Sigmoid colon (tissue), 6 donors: ENCODE measurements at regions not wholly inside any gene's neighbourhood (a gene's known extent, or its start where the extent isn't known, plus 50 kb on each side); places are given as distances from the start of the nearest gene placed in this dataset.

Source experiments
- DNase-seq: peaks from one replicate; pipeline ENCODE4 v3.0.0-alpha.2; 2019
- H3K27ac ChIP-seq, 4 donors: fragments of 200-600 bp; sonication (generic); one replicate each; pipeline ENCODE4 v1.5.1; 2016 to 2019; ENCODE audit warnings: mild to moderate bottlenecking in 1 of 4
- H3K27me3 ChIP-seq, 3 donors: fragments of 200-600 bp; sonication (generic); one replicate each; pipeline ENCODE4 v1.5.1; 2019; ENCODE audit warnings: mild to moderate bottlenecking in 1 of 3
- H3K36me3 ChIP-seq, 4 donors: fragments of 200-600 bp; sonication (generic); one replicate each; pipeline ENCODE4 v1.5.1; 2016 to 2019
- H3K4me1 ChIP-seq, 4 donors: fragments of 200-600 bp; sonication (generic); one replicate each; pipeline ENCODE4 v1.5.1; 2017 to 2019
- H3K4me3 ChIP-seq, 4 donors: fragments of 200-600 bp; sonication (generic); one replicate each; pipeline ENCODE4 v1.5.1; 2017 to 2019; ENCODE audit warnings: mild to moderate bottlenecking in 2 of 4, moderate library complexity in 1 of 4
- H3K9me3 ChIP-seq, 4 donors: fragments of 200-600 bp in 3 of 4; sonication (generic) in 3 of 4; one replicate each; pipeline versions ENCODE4 v1.5.1 to v1.6.1; 2013 to 2019
- EP300 ChIP-seq, 4 donors: sonication (generic); formaldehyde crosslinking; IDR thresholded peaks; one replicate each; pipeline ENCODE4 v1.6.1; 2017; ENCODE audit warnings: antibody characterized with exemption in 4 of 4
- POLR2A ChIP-seq, 2 donors: fragments of 450-650 bp; IDR thresholded peaks; one replicate each; pipeline ENCODE4 v1.6.1; 2016; ENCODE audit warnings: antibody characterized with exemption in 2 of 2, mild to moderate bottlenecking in 2 of 2, moderate library complexity in 2 of 2
- POLR2AphosphoS5 ChIP-seq, 4 donors: sonication (generic); formaldehyde crosslinking; IDR thresholded peaks; one replicate each; pipeline ENCODE4 v1.6.1; 2017; ENCODE audit warnings: antibody characterized with exemption in 4 of 4
- WGBS, 2 donors: extraction: QIAGEN DNeasy Blood & Tissue Kit; methylation state at CpG; one replicate each; pipeline ENCODE4 v1.1.7; 2013; 5-methylcytosine and 5-hydroxymethylcytosine counted together
- intact Hi-C: fragments of 100-400 bp; cut with DNase I; formaldehyde crosslinking; loops from one replicate; pipeline ENCODE4 v1.15.1; 2023
- TF ChIP-seq, protein P1 (sequence below), 4 experiments: fragments of 450-650 bp in 3 of 4; fragments of 200-600 bp in 1 of 4; IDR thresholded peaks; one replicate each; pipeline ENCODE4 v1.5.1; 2016 to 2019; ENCODE audit warnings: antibody characterized with exemption in 4 of 4, mild to moderate bottlenecking in 3 of 4, moderate library complexity in 2 of 4
- donor health status: healthy with polysubstance abuse.
- donor health status: healthy.

DNA sequence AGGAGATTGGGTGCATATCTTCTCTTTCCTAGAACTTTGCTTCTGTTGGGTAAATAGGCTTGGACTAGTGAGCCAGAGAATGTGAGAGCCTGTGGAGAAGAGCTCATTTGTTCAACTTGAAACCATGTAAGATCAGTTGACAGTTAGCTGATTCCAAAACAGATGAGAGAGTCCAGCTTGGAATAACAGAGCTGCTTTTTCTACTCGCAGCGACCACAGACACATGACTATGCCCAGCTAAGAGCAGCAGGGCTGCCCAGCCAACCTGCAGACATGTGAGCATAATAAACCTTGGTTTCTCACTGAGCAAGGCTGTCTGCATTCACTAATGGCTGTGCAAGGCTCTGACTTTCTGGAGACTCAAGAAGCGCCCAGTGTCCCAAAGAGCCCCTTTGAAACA, 209.2 kb downstream of the C12orf75 start:
- DNase-seq, result no peak
- intact Hi-C loops, result no loop called here
- Histone ChIP-seq H3K4me3 (no peak overlapping the region), H3K27ac (no peak overlapping the region), H3K27me3 (no peaks in the 10 kb centered on the region), H3K9me3 (no peaks in the 10 kb centered on the region), H3K36me3 (no peaks in the 10 kb centered on the region), H3K4me1 (peaks cover 0 to 6% (median 0%) of the 10 kb centered on the region in 4 donors)
- TF ChIP-seq, protein P1, sequence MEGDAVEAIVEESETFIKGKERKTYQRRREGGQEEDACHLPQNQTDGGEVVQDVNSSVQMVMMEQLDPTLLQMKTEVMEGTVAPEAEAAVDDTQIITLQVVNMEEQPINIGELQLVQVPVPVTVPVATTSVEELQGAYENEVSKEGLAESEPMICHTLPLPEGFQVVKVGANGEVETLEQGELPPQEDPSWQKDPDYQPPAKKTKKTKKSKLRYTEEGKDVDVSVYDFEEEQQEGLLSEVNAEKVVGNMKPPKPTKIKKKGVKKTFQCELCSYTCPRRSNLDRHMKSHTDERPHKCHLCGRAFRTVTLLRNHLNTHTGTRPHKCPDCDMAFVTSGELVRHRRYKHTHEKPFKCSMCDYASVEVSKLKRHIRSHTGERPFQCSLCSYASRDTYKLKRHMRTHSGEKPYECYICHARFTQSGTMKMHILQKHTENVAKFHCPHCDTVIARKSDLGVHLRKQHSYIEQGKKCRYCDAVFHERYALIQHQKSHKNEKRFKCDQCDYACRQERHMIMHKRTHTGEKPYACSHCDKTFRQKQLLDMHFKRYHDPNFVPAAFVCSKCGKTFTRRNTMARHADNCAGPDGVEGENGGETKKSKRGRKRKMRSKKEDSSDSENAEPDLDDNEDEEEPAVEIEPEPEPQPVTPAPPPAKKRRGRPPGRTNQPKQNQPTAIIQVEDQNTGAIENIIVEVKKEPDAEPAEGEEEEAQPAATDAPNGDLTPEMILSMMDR (IDR thresholded peaks at IDR 0.05), result no peak
- TF ChIP-seq POLR2AphosphoS5 (IDR thresholded peaks at IDR 0.05), result no peak
- WGBS, 2 donors, result 67 to 81% methylated on average over 3 of the region's 3 CpGs

DNA sequence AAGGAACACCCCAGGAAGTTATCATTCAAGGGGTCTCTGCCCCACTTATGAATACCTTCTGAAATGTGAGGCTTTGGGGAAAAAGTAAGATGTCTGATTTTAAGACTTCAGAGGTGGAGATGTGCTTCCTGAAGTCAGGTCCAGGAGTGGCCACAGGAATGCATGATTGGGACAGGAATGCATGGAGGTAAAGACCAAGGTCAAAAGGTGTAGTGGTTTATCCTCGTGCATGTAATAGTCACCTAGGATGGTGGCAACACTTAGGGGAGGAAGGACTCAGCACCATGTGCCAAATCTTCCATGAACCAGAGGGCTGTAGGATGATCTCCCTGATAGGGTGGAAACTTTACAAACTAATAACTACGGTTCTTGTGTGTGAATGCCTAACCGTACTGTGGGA, 217.3 kb downstream of the C12orf75 start:
- intact Hi-C loops, result no loop called here
- Histone ChIP-seq H3K36me3 (no peaks in the 10 kb centered on the region), H3K4me3 (no peak overlapping the region), H3K4me1 (no peaks in the 10 kb centered on the region), H3K9me3 (no peaks in the 10 kb centered on the region), H3K27ac (no peak overlapping the region), H3K27me3 (no peaks in the 10 kb centered on the region)
- 84% methylated on average over 3 of the region's 3 CpGs for WGBS, 2 donors
- no peak for TF ChIP-seq POLR2A (IDR thresholded peaks at IDR 0.05)
- no peak for TF ChIP-seq EP300 (IDR thresholded peaks at IDR 0.05)
- no peak for TF ChIP-seq POLR2AphosphoS5 (IDR thresholded peaks at IDR 0.05)
- TF ChIP-seq, protein P1 (IDR thresholded peaks at IDR 0.05), result no peak
- DNase-seq, result no peak

DNA sequence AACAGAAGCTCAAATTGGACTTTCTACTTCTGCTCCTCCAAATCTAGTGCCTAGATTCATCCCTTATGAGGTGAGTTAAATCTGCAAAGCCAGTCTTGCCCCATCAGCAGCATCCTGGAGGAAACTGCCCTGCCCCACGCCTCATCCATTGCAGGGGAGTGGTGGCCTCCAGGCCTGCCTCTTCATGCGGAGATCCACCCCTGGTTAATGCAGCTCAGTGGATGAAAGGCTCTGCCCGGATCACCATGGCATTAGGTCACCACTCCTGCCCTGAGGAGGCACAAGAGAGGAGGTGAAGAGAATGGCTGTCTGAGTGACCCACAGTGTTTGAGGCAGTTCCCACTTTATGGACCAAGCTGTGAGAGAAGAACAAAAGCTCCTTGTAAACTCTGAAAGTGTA, 218.1 kb downstream of the C12orf75 start:
- no peak for DNase-seq
- H3K4me1 ChIP-seq, result no peaks in the 10 kb centered on the region
- no peak overlapping the region for H3K4me3 ChIP-seq
- TF ChIP-seq, protein P1 (IDR thresholded peaks at IDR 0.05), result no peak
- TF ChIP-seq POLR2AphosphoS5 (IDR thresholded peaks at IDR 0.05) (no peak), POLR2A (IDR thresholded peaks at IDR 0.05) (no peak), EP300 (IDR thresholded peaks at IDR 0.05) (no peak)
- no peaks in the 10 kb centered on the region for H3K9me3 ChIP-seq
- intact Hi-C loops, result no loop called here
- no peak overlapping the region for H3K27ac ChIP-seq
- H3K27me3 ChIP-seq, result no peaks in the 10 kb centered on the region
- WGBS, 2 donors, result 84 to 93% methylated on average over 3 of the region's 3 CpGs
- no peaks in the 10 kb centered on the region for H3K36me3 ChIP-seq

DNA sequence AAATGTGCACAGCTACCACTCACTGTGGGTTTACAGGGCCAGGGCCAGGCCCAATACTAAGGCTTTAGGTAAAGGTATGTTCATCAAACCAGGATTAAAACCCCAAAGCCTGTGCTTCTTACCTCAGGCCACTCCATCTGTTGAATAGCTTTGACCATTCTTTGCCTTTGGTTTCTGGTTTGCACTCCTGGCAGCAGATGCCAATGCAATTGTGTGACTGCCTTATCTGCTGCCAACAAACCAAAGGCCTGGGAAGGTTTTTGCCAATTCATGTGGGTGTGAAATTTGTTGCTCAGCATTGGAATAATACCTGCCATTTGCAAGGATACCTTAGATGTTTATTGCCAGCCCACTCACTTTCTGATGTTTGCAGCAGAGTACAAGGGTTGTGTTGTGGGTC, 221.6 kb downstream of the C12orf75 start:
- no peak for DNase-seq
- Histone ChIP-seq H3K4me3 (no peak overlapping the region), H3K9me3 (no peaks in the 10 kb centered on the region), H3K36me3 (no peaks in the 10 kb centered on the region), H3K4me1 (no peaks in the 10 kb centered on the region), H3K27ac (no peak overlapping the region), H3K27me3 (no peaks in the 10 kb centered on the region)
- intact Hi-C loops, result no loop called here
- no peak for TF ChIP-seq EP300 (IDR thresholded peaks at IDR 0.05)
- TF ChIP-seq POLR2A (IDR thresholded peaks at IDR 0.05), result no peak
- TF ChIP-seq, protein P1 (IDR thresholded peaks at IDR 0.05), result no peak
- TF ChIP-seq POLR2AphosphoS5 (IDR thresholded peaks at IDR 0.05), result no peak

DNA sequence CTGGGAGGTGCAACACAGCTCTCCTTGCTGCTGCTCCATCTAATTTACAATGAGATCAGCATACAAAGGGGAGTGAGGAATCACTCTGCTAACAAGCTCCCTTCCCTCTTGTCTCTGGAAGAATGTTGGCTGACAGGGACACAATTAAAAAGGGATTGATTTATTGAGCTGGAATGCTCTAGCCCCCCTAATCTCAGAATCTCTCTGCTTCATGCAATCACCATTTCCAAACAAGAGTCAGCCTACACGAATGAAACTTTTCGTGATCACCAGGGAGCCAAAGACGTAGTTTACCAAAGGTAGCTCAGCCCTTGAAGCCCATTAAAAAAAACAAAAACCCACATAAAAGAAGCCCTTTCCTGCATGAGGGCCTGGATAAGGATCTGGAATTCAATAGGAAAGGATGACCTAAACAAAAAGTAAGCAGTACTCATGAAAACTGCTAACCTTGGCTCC, 223.8 kb downstream of the C12orf75 start:
- WGBS, 2 donors, result 62 to 90% methylated on average over 3 of the region's 3 CpGs
- no peak overlapping the region for H3K27ac ChIP-seq
- DNase-seq, result no peak
- TF ChIP-seq POLR2AphosphoS5 (IDR thresholded peaks at IDR 0.05), result no peak
- TF ChIP-seq, protein P1 (IDR thresholded peaks at IDR 0.05), result no peak
- no peak for TF ChIP-seq POLR2A (IDR thresholded peaks at IDR 0.05)
- no peak for TF ChIP-seq EP300 (IDR thresholded peaks at IDR 0.05)
- H3K4me3 ChIP-seq, result no peak overlapping the region
- H3K36me3 ChIP-seq, result no peaks in the 10 kb centered on the region
- intact Hi-C loops, result no loop called here
- H3K27me3 ChIP-seq, result no peaks in the 10 kb centered on the region
- H3K4me1 ChIP-seq, result no peaks in the 10 kb centered on the region
- H3K9me3 ChIP-seq, result no peaks in the 10 kb centered on the region
